Liver (tissue), 3 donors: ENCODE measurements at regions not wholly inside any gene's neighbourhood (a gene's known extent, or its start where the extent isn't known, plus 50 kb on each side); places are given as distances from the start of the nearest gene placed in this dataset.

ENCODE experiments used
- GABPA ChIP-seq, 2 donors: IDR thresholded peaks in 1 of 2; conservative IDR thresholded peaks in 1 of 2; 2 replicates each; pipeline ENCODE4 v1.6.1; 2016; ENCODE audit warnings: antibody characterized with exemption in 2 of 2, mild to moderate bottlenecking in 1 of 2, moderate library complexity in 1 of 2
- RXRA ChIP-seq, 2 donors: IDR thresholded peaks; 2 replicates each; pipeline ENCODE4 v1.6.1; 2017 to 2018; ENCODE audit warnings: antibody characterized with exemption in 2 of 2, mild to moderate bottlenecking in 1 of 2
- TF ChIP-seq, protein P1 (sequence below): fragments of 150-350 bp; IDR thresholded peaks from 2 replicates; pipeline ENCODE4 v1.5.1; 2017; ENCODE audit warnings: improper control_type of control experiment, low read depth, low read length; ENCODE audit not compliant: missing input control
- donor health status: healthy.
- donor health status: healthy.

GRCh38 chr4:75302648-75303047, 211.6 kb downstream of the RCHY1 start:
- TF ChIP-seq GABPA (IDR thresholded peaks at IDR 0.05 in 1 of 2, conservative IDR thresholded peaks at IDR 0.05 in 1 of 2), result no peak
- no peak for TF ChIP-seq RXRA (IDR thresholded peaks at IDR 0.05)
- TF ChIP-seq, protein P1, sequence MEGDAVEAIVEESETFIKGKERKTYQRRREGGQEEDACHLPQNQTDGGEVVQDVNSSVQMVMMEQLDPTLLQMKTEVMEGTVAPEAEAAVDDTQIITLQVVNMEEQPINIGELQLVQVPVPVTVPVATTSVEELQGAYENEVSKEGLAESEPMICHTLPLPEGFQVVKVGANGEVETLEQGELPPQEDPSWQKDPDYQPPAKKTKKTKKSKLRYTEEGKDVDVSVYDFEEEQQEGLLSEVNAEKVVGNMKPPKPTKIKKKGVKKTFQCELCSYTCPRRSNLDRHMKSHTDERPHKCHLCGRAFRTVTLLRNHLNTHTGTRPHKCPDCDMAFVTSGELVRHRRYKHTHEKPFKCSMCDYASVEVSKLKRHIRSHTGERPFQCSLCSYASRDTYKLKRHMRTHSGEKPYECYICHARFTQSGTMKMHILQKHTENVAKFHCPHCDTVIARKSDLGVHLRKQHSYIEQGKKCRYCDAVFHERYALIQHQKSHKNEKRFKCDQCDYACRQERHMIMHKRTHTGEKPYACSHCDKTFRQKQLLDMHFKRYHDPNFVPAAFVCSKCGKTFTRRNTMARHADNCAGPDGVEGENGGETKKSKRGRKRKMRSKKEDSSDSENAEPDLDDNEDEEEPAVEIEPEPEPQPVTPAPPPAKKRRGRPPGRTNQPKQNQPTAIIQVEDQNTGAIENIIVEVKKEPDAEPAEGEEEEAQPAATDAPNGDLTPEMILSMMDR, result no peak
